ENCODE measurements at regions not wholly inside any gene's neighbourhood (a gene's known extent, or its start where the extent isn't known, plus 50 kb on each side); places are given as distances from the start of the nearest gene placed in this dataset.
"Not testable (repeated sequence)": the region's sequence is repeated elsewhere in the genome, so short reads cannot be mapped to it uniquely, and the experiment has no call there.

GRCh38 chr21:28839237-28839636 is 153.4 kb downstream of the LTN1 start:
- TF ChIP-seq CTCF (IDR thresholded peaks at IDR 0.05; ENCODE audit: extremely low read depth in 1 of 2, insufficient read depth in 1 of 2, low read depth in 1 of 2, low read length in 2 of 2); EZH2 (IDR thresholded peaks at IDR 0.05; ENCODE audit: borderline replicate concordance, low read depth, low read length, severe bottlenecking); POLR2A (IDR thresholded peaks at IDR 0.05; ENCODE audit: low read depth, low read length); MAX (IDR thresholded peaks at IDR 0.05; ENCODE audit: insufficient read depth, insufficient read length); MYC (IDR thresholded peaks at IDR 0.05; ENCODE audit: low read depth, low read length); POLR2AphosphoS5 (IDR thresholded peaks at IDR 0.05; ENCODE audit: insufficient read depth, low read depth, low read length); JUN (IDR thresholded peaks at IDR 0.05; ENCODE audit: borderline replicate concordance, insufficient read depth, insufficient read length, low read depth); GATA2 (IDR thresholded peaks at IDR 0.05; ENCODE audit: insufficient read depth, insufficient read length, low read depth, low read length): not testable (repeated sequence)
